Nephron (organoid): ENCODE measurements at regions not wholly inside any gene's neighbourhood (a gene's known extent, or its start where the extent isn't known, plus 50 kb on each side); places are given as distances from the start of the nearest gene placed in this dataset.

Source experiments
- H3K27ac Mint-ChIP-seq, 3 experiments: 2 replicates each; pipeline ENCODE4 v1.8.0; 2020; ENCODE audit warnings: mixed read lengths in 3 of 3, mild to moderate bottlenecking in 2 of 3, moderate library complexity in 1 of 3
- H3K27me3 Mint-ChIP-seq: 2 replicates; pipeline ENCODE4 v1.8.0; 2021; ENCODE audit warnings: low read depth, mild to moderate bottlenecking, moderate library complexity, mixed read lengths
- H3K36me3 Mint-ChIP-seq: 2 replicates; pipeline ENCODE4 v1.8.0; 2020; ENCODE audit warnings: low read depth, mixed read lengths
- H3K4me1 Mint-ChIP-seq: 2 replicates; pipeline ENCODE4 v1.8.0; 2020; ENCODE audit warnings: mixed read lengths
- H3K4me3 Mint-ChIP-seq, 3 experiments: 2 replicates each; pipeline ENCODE4 v1.8.0; 2020; ENCODE audit warnings: mild to moderate bottlenecking in 3 of 3, mixed read lengths in 3 of 3, moderate library complexity in 2 of 3
- H3K9me3 Mint-ChIP-seq: 2 replicates; pipeline ENCODE4 v1.8.0; 2020; ENCODE audit warnings: mixed read lengths
- CTCF ChIP-seq, 3 experiments: fragments of 200-600 bp; sonication (generic); IDR thresholded peaks; one replicate each; pipeline ENCODE4 v1.5.0; 2021; ENCODE audit warnings: antibody characterized with exemption in 3 of 3; ENCODE audit not compliant: unreplicated experiment in 3 of 3

- Mint-ChIP-seq H3K27me3 (no peaks in the 10 kb centered on the region), H3K27ac (no peak overlapping the region), H3K36me3 (no peaks in the 10 kb centered on the region), H3K9me3 (no peaks in the 10 kb centered on the region), H3K4me1 (no peaks in the 10 kb centered on the region), H3K4me3 (no peak overlapping the region)
- TF ChIP-seq CTCF (IDR thresholded peaks at IDR 0.05; ENCODE audit: unreplicated experiment in 3 of 3), result no peak
Observed at GRCh38 chr13:83702021-83702420, 180.3 kb downstream of the SLITRK1 start.

- H3K4me3 Mint-ChIP-seq, result no peak overlapping the region
- no peaks in the 10 kb centered on the region for H3K27me3 Mint-ChIP-seq
- no peaks in the 10 kb centered on the region for H3K4me1 Mint-ChIP-seq
- no peaks in the 10 kb centered on the region for H3K9me3 Mint-ChIP-seq
- no peaks in the 10 kb centered on the region for H3K36me3 Mint-ChIP-seq
- TF ChIP-seq CTCF (IDR thresholded peaks at IDR 0.05; ENCODE audit: unreplicated experiment in 3 of 3), result no peak
- no peak overlapping the region for H3K27ac Mint-ChIP-seq
Observed at GRCh38 chr13:83692800-83693199, 189.5 kb downstream of the SLITRK1 start.

- no peaks in the 10 kb centered on the region for H3K4me1 Mint-ChIP-seq
- H3K36me3 Mint-ChIP-seq, result no peaks in the 10 kb centered on the region
- no peaks in the 10 kb centered on the region for H3K27me3 Mint-ChIP-seq
- no peaks in the 10 kb centered on the region for H3K9me3 Mint-ChIP-seq
- no peak overlapping the region for H3K27ac Mint-ChIP-seq
- no peak for TF ChIP-seq CTCF (IDR thresholded peaks at IDR 0.05; ENCODE audit: unreplicated experiment in 3 of 3)
- no peak overlapping the region for H3K4me3 Mint-ChIP-seq
Observed at GRCh38 chr13:83691966-83692365, 190.3 kb downstream of the SLITRK1 start.

- Mint-ChIP-seq H3K4me1 (no peaks in the 10 kb centered on the region), H3K9me3 (no peaks in the 10 kb centered on the region), H3K36me3 (no peaks in the 10 kb centered on the region), H3K27ac (no peak overlapping the region), H3K4me3 (no peak overlapping the region), H3K27me3 (no peaks in the 10 kb centered on the region)
- no peak for TF ChIP-seq CTCF (IDR thresholded peaks at IDR 0.05; ENCODE audit: unreplicated experiment in 3 of 3)
Observed at GRCh38 chr13:83681547-83681946, 200.7 kb downstream of the SLITRK1 start.

- H3K4me3 Mint-ChIP-seq, result no peak overlapping the region
- no peaks in the 10 kb centered on the region for H3K27me3 Mint-ChIP-seq
- TF ChIP-seq CTCF (IDR thresholded peaks at IDR 0.05; ENCODE audit: unreplicated experiment in 3 of 3), result no peak
- no peak overlapping the region for H3K27ac Mint-ChIP-seq
- H3K36me3 Mint-ChIP-seq, result no peaks in the 10 kb centered on the region
- H3K4me1 Mint-ChIP-seq, result no peaks in the 10 kb centered on the region
- no peaks in the 10 kb centered on the region for H3K9me3 Mint-ChIP-seq
Observed at GRCh38 chr13:83677985-83678384, 204.3 kb downstream of the SLITRK1 start.

GRCh38 chr13:83672612-83673011, 209.7 kb downstream of the SLITRK1 start:
- TF ChIP-seq CTCF (IDR thresholded peaks at IDR 0.05; ENCODE audit: unreplicated experiment in 3 of 3), result no peak
- Mint-ChIP-seq H3K4me3 (no peak overlapping the region), H3K27ac (no peak overlapping the region), H3K9me3 (peaks cover 10% of the 10 kb centered on the region), H3K27me3 (no peaks in the 10 kb centered on the region), H3K4me1 (no peaks in the 10 kb centered on the region), H3K36me3 (no peaks in the 10 kb centered on the region)
